ENCODE measurements at regions not wholly inside any gene's neighbourhood (a gene's known extent, or its start where the extent isn't known, plus 50 kb on each side); places are given as distances from the start of the nearest gene placed in this dataset.
"Not testable (repeated sequence)": the region's sequence is repeated elsewhere in the genome, so short reads cannot be mapped to it uniquely, and the experiment has no call there.

DNA sequence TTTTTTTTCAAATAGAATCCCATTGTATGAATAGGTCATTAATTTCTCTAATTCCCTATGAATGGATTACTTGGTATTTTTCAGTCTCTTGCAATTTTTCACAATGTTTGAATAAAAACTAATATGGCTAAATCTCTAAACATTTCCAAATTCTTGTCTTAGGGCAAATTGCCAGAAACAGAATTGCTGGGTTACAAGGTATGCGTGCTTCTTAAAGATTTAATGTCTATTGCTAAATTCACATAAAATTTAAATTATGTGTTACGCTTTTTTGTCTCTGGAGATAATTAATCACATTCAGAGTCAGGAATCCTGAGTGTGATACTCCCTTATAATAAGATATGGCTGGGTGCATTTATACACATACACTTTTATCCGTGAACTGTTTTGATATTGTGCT is 264.5 kb upstream of the TBL1XR1 start:
- no peaks in the 10 kb centered on the region for H3K9me3 ChIP-seq
- DNase-seq (no peak), ATAC-seq (no peak)
- WGBS, 3 donors, result 93 to 99% (median 97%) methylated on average over 3 of the region's 3 CpGs
- H3K4me3 ChIP-seq, result no peak overlapping the region
- H3K4me1 ChIP-seq, result peaks cover 20% of the 10 kb centered on the region
- H3K27me3 ChIP-seq (ENCODE audit: insufficient read depth in 3 of 3, low read length in 2 of 3), result no peaks in the 10 kb centered on the region
- TF ChIP-seq, protein P1, sequence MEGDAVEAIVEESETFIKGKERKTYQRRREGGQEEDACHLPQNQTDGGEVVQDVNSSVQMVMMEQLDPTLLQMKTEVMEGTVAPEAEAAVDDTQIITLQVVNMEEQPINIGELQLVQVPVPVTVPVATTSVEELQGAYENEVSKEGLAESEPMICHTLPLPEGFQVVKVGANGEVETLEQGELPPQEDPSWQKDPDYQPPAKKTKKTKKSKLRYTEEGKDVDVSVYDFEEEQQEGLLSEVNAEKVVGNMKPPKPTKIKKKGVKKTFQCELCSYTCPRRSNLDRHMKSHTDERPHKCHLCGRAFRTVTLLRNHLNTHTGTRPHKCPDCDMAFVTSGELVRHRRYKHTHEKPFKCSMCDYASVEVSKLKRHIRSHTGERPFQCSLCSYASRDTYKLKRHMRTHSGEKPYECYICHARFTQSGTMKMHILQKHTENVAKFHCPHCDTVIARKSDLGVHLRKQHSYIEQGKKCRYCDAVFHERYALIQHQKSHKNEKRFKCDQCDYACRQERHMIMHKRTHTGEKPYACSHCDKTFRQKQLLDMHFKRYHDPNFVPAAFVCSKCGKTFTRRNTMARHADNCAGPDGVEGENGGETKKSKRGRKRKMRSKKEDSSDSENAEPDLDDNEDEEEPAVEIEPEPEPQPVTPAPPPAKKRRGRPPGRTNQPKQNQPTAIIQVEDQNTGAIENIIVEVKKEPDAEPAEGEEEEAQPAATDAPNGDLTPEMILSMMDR (IDR thresholded peaks at IDR 0.05), result no peak
- no peak overlapping the region for H3K27ac ChIP-seq
- intact Hi-C loops (cut with DNase I), result no loop called here
- H3K36me3 ChIP-seq (ENCODE audit: insufficient read depth in 1 of 2, low read depth in 1 of 2), result no peaks in the 10 kb centered on the region

DNA sequence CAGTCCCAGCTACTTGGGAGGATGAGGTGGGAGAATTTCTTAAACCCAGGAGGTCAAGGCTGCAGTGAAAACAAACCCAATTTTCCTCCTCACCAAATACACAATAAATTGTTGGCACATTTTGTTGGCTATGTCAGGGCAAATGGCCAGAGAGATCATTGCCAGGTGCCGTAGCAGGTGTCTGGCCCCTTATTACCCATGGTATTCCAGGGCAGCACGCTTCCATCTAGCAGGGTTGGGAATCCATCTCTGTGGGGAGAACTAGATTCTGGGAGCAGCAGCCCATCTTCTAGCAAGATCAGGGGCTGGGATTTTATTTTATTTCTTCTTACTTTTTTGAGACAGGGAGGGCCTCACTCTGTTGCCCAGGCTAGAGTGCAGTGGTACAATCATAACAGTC is 266.1 kb upstream of the TBL1XR1 start:
- intact Hi-C loops (cut with DNase I); H3K27me3 ChIP-seq (ENCODE audit: insufficient read depth in 3 of 3, low read length in 2 of 3); H3K36me3 ChIP-seq (ENCODE audit: insufficient read depth in 1 of 2, low read depth in 1 of 2); H3K27ac ChIP-seq; ATAC-seq; H3K9me3 ChIP-seq; H3K4me3 ChIP-seq; DNase-seq: not testable (repeated sequence)
- 29 to 46% (median 41%) methylated on average over 2 of the region's 2 CpGs for WGBS, 3 donors
- H3K4me1 ChIP-seq, result peaks cover 20% of the 10 kb centered on the region

GRCh38 chr3:177463863-177464262 is 266.6 kb upstream of the TBL1XR1 start:
- 58 to 69% (median 64%) methylated on average over 6 of the region's 6 CpGs for WGBS, 3 donors
- intact Hi-C loops (cut with DNase I), result no loop called here
- DNase-seq (no peak), ATAC-seq (peak in 2 of 4 donors; percentile 57 to 58)
- H3K27me3 ChIP-seq (ENCODE audit: insufficient read depth in 3 of 3, low read length in 2 of 3), result no peaks in the 10 kb centered on the region
- H3K36me3 ChIP-seq (ENCODE audit: insufficient read depth in 1 of 2, low read depth in 1 of 2), result no peaks in the 10 kb centered on the region
- TF ChIP-seq, protein P1 (IDR thresholded peaks at IDR 0.05), result no peak
- H3K27ac ChIP-seq, result no peak overlapping the region
- H3K4me3 ChIP-seq, result no peak overlapping the region
- peaks cover 20% of the 10 kb centered on the region for H3K4me1 ChIP-seq
- no peaks in the 10 kb centered on the region for H3K9me3 ChIP-seq

DNA sequence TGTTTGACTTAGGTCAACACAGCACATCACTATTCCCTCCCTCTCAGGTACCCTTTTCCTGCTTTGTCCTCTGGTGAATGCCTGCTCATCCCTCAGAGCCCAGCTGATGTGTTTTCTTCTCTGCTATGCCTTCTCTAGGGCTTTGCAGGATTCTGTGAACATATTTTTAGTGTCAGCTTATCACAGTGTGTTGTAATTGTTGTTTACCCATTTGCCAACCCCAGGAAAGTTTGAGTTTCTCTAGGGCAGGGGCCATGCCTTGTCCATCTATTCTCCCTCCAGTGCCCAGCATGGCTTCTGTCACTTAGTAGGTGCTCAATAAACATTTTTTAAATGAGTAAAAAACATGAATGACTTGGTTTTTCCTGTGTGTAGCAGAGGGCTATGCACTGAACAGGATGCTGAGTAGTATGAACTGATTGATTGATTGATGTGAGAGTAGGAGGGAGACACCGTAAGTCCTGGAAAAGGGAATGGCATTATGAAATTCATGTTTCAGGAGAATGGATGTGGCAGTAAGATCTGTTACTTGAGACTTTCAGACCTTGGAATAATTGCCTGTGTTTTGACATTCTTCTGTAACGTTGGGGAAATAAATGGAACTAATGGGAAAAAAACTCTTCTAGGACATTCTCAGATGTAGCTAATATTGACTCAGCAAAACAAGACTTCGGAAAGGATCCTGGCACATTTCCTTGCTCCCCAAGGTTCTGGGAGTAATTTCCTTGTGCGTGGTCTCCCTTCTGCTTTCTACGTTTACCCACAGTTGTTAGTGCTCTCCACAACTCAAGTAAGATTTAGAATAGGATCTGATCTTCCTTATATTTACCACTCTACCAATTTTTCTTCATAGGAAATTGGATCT is 267.3 kb upstream of the TBL1XR1 start:
- intact Hi-C loops (cut with DNase I), result no loop called here
- TF ChIP-seq, protein P1 (IDR thresholded peaks at IDR 0.05), result no peak
- ATAC-seq, result peak in 1 of 4 donors; percentile 43
- Histone ChIP-seq H3K4me3 (no peak overlapping the region), H3K36me3 (ENCODE audit: insufficient read depth in 1 of 2, low read depth in 1 of 2) (no peaks in the 10 kb centered on the region), H3K27ac (no peak overlapping the region), H3K9me3 (no peaks in the 10 kb centered on the region), H3K27me3 (ENCODE audit: insufficient read depth in 3 of 3, low read length in 2 of 3) (no peaks in the 10 kb centered on the region), H3K4me1 (peaks cover 20% of the 10 kb centered on the region)
- WGBS, 3 donors, result 41 to 71% (median 53%) methylated on average over 5 of the region's 5 CpGs
- no peak for DNase-seq

DNA sequence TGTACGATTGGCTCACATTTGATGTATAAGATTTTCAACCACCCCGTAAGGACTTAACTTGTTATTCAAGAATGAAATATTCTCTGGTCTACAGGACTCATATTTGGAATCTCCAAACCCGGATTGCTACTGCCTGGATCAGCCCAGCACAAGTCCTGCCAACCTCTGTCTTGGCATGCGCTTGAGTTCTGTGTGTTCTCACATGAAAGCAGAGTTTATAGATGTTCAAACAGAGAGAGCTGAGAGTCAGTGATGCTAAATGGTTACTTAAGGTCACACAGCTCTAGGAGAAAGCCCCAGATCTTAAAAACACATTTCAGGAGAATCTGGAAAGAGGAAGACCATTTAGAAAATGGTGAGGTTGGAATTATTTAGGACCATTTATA is 268.0 kb upstream of the TBL1XR1 start:
- Histone ChIP-seq H3K27ac (no peak overlapping the region), H3K4me1 (peaks cover 20% of the 10 kb centered on the region), H3K9me3 (no peaks in the 10 kb centered on the region), H3K36me3 (ENCODE audit: insufficient read depth in 1 of 2, low read depth in 1 of 2) (no peaks in the 10 kb centered on the region), H3K4me3 (no peak overlapping the region), H3K27me3 (ENCODE audit: insufficient read depth in 3 of 3, low read length in 2 of 3) (no peaks in the 10 kb centered on the region)
- TF ChIP-seq, protein P1 (IDR thresholded peaks at IDR 0.05), result no peak
- DNase-seq (peak; percentile 41 to 80), ATAC-seq (peak; percentile 39 to 85 (median 58))
- intact Hi-C loops (cut with DNase I), result no loop called here
- WGBS, 3 donors, result 27 to 41% (median 30%) methylated on average over 4 of the region's 4 CpGs
